ENCODE measurements at regions not wholly inside any gene's neighbourhood (a gene's known extent, or its start where the extent isn't known, plus 50 kb on each side); places are given as distances from the start of the nearest gene placed in this dataset.

DNA sequence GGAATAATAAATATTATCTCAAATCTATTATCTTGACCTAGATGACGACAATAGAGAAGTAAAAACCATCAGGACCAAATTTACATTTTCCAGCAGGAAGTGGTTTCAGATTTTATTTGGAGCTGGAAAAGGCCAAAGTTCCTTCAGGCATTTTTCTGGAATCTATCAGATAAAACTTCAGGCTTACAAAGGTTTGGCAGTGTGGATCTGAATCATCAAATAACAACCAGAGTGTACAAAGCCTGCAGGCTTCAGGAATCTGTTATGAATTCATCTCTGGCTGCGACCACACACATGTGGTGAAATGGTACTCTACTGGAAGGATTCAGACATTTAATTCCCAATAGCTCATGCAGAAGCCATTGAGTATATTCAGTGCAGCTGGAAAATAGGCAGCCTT, 726.4 kb upstream of the GRAMD2B start:
- no peak for DNase-seq (ENCODE audit: low read depth)
- no peak overlapping the region for H3K4me3 ChIP-seq (ENCODE audit: low read depth, low read length)
- no peak for TF ChIP-seq CTCF (conservative IDR thresholded peaks at IDR 0.05; ENCODE audit: low read depth, low read length)

GRCh38 chr5:125698420-125698819, 724.8 kb upstream of the GRAMD2B start:
- no peak overlapping the region for H3K4me3 ChIP-seq (ENCODE audit: low read depth, low read length)
- DNase-seq (ENCODE audit: low read depth) = no peak
- TF ChIP-seq CTCF (conservative IDR thresholded peaks at IDR 0.05; ENCODE audit: low read depth, low read length) = no peak

DNA sequence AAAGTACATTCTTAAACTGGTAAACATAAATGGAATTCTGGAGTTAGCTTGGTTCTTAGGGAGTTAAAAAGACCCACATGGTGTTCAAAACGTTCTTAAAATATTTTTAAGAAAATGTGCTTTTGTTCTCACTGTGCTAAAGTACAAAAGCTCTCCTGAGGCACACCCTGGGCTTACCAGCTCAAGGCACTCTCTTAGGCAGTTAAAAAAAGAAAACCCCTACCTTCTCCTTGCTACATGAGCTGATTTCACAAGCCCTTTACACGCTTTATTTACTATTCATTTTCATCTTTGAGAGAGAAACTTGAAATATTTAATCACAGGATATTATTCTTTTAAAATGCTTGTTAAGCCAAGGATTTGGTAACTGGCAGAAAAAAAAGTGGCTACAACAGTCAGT, 723.3 kb upstream of the GRAMD2B start:
- TF ChIP-seq CTCF (conservative IDR thresholded peaks at IDR 0.05; ENCODE audit: low read depth, low read length) = no peak
- peak overlapping the region; percentile 39 for H3K4me3 ChIP-seq (ENCODE audit: low read depth, low read length)
- DNase-seq (ENCODE audit: low read depth) = no peak

GRCh38 chr5:125700380-125700861, 722.8 kb upstream of the GRAMD2B start:
- no peak for TF ChIP-seq CTCF (conservative IDR thresholded peaks at IDR 0.05; ENCODE audit: low read depth, low read length)
- H3K4me3 ChIP-seq (ENCODE audit: low read depth, low read length) = peak overlapping the region; percentile 39
- no peak for DNase-seq (ENCODE audit: low read depth)

DNA sequence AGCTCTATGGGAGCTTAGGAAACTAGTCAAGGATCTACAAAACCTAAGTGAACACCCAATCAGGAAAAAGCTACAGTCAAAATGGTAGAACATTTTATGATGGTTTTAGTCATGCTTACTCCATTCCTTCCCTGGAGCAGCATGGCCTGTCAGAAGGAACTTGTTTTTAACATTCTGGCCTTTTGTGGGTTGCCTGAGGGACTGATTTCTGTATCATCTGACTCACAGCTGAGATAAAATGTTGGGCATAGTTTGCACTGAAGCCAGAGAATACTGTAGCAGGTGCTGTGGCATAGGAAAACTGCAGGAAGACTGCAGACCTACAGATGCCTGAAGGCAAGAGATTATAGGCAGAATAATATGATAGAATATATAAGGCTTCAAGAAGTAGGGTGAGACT, 719.6 kb upstream of the GRAMD2B start:
- H3K4me3 ChIP-seq (ENCODE audit: low read depth, low read length) = no peak overlapping the region
- no peak for DNase-seq (ENCODE audit: low read depth)
- no peak for TF ChIP-seq CTCF (conservative IDR thresholded peaks at IDR 0.05; ENCODE audit: low read depth, low read length)

DNA sequence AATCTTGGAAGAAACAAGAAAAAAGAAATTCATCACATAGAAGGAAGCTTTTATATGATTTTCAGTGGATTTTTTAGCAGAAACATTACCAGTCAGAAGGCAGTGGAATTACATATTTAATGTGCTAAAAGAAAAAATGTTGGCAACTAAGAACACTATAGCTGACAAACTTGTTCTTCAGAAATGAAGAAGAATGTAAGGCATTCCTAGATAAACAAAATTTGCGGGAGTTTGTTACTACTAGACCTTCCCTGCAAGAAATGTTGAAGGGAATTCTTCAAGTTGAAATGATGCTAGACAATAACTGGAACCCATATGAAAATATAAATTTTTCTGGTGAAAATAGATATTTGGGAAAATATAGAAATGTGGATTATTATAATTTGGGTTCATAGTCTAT, 718.3 kb upstream of the GRAMD2B start:
- no peak for DNase-seq (ENCODE audit: low read depth)
- TF ChIP-seq CTCF (conservative IDR thresholded peaks at IDR 0.05; ENCODE audit: low read depth, low read length) = no peak
- no peak overlapping the region for H3K4me3 ChIP-seq (ENCODE audit: low read depth, low read length)

DNA sequence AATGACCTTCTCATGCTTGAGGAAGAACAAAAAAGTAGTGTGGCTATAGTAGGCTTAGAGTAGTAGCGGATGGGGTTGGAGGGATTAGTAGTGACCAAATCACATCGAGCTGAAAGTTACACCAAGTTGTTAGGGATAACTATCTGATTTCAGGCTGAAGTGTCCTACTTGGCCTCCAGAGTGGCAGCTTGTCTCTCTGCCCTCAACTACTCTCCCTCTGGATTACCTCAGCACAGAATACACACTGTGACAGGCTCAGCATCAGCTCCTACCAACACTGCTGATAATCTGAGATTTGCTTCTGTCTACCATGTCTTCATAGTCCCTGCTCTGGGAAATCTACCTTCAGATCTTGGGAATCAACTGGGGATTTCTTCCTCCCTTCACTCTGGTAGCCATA, 714.6 kb upstream of the GRAMD2B start:
- DNase-seq (ENCODE audit: low read depth) = no peak
- TF ChIP-seq CTCF (conservative IDR thresholded peaks at IDR 0.05; ENCODE audit: low read depth, low read length) = no peak

More for the DNA sequence above, 714.6 kb upstream of the GRAMD2B start:
- no peak overlapping the region for H3K4me3 ChIP-seq (ENCODE audit: low read depth, low read length)
